HepG2 (cell line): ENCODE measurements at regions not wholly inside any gene's neighbourhood (a gene's known extent, or its start where the extent isn't known, plus 50 kb on each side); places are given as distances from the start of the nearest gene placed in this dataset.

Experiments
- ATAC-seq: fragments of 200-7000 bp; cut with Tn5 transposase; 3 replicates; pipeline ENCODE4 v1.9.1; 2020; ENCODE audit warnings: mild to moderate bottlenecking, moderate library complexity
- BruUV-seq: library from RNA; stranded (reverse); fragments of 400-500 nt; replicated peaks from 2 replicates; lab custom pipeline; 2021; lab: Mats Ljungman, UMichigan
- CTCF ChIA-PET: fragments of 300-600 bp; formaldehyde crosslinking; extraction: SDS; loops from one replicate; lab custom pipeline; 2021; ENCODE audit warnings: low total read pairs, inconsistent platforms, low intra/inter-chr PET ratio; lab: Yijun Ruan, JAX
- POLR2A ChIA-PET: fragments of 350-600 bp; sonication (Branson Sonifier 250); formaldehyde crosslinking; loops from one replicate; lab custom pipeline; 2020; ENCODE audit warnings: antibody characterized with exemption, inconsistent platforms; lab: Yijun Ruan, JAX
- DNase-seq: peaks from one replicate; pipeline ENCODE4 v3.0.0-alpha.2; 2015; ENCODE audit warnings: low spot score
- FAIRE-seq: peaks from 3 replicates; lab custom pipeline; 2011; peaks lifted over from hg19 to GRCh38; lab: Jason Lieb, UNC
- H2AFZ ChIP-seq: one replicate; pipeline ENCODE4 v1.6.1; 2011; ENCODE audit warnings: low read length, inconsistent platforms
- H3K27ac ChIP-seq: fragments of 300-600 bp; 3 replicates; pipeline ENCODE4 v1.8.0; 2011; ENCODE audit warnings: mixed run types, mild to moderate bottlenecking, mixed read lengths, low read length, inconsistent platforms; ENCODE audit not compliant: insufficient read depth; ENCODE audit errors: extremely low read length
- H3K27me3 ChIP-seq, 2 experiments: fragments of 200-600 bp in 1 of 2; 2 replicates in 1 of 2; 3 replicates in 1 of 2; pipeline versions ENCODE4 v1.6.0 to v1.8.0; 2011; ENCODE audit warnings: low read length in 2 of 2, mild to moderate bottlenecking in 2 of 2, moderate library complexity in 2 of 2, inconsistent platforms in 1 of 2; ENCODE audit not compliant: insufficient read depth in 2 of 2, control insufficient read depth in 1 of 2
- H3K36me3 ChIP-seq, 2 experiments: fragments of 200-600 bp in 1 of 2; replicated peaks in 1 of 2; 2 replicates in 1 of 2; 3 replicates in 1 of 2; pipeline versions ENCODE4 v1.5.1 to v1.8.0; 2011; ENCODE audit warnings: low read length in 2 of 2, inconsistent platforms in 1 of 2; ENCODE audit not compliant: insufficient read depth in 2 of 2, control insufficient read depth in 1 of 2
- H3K4me1 ChIP-seq: 2 replicates; pipeline ENCODE4 v1.5.1; 2012; ENCODE audit warnings: low read length, inconsistent platforms; ENCODE audit not compliant: insufficient read depth
- H3K4me2 ChIP-seq: 2 replicates; pipeline ENCODE4 v1.6.0; 2011; ENCODE audit warnings: low read depth, low read length, inconsistent platforms
- H3K4me3 ChIP-seq, 3 experiments: fragments of 200-600 bp in 1 of 3; sonication (generic), shearing (Covaris generic) in 1 of 3; replicated peaks in 1 of 3; 2 replicates each; pipeline ENCODE4 v1.5.1; 2011 to 2016; ENCODE audit warnings: low read length in 3 of 3, inconsistent platforms in 2 of 3, low read depth in 2 of 3, mild to moderate bottlenecking in 2 of 3, control low read depth in 1 of 3, mixed read lengths in 1 of 3; ENCODE audit not compliant: insufficient read depth in 1 of 3
- H3K79me2 ChIP-seq: one replicate; pipeline ENCODE4 v1.6.1; 2011; ENCODE audit warnings: low read length, inconsistent platforms; ENCODE audit not compliant: insufficient read depth
- H3K9ac ChIP-seq: 2 replicates; pipeline ENCODE4 v1.6.0; 2011; ENCODE audit warnings: mild to moderate bottlenecking, low read depth, low read length, inconsistent platforms; ENCODE audit not compliant: insufficient read depth
- H3K9me3 ChIP-seq: 2 replicates; pipeline ENCODE4 v1.5.1; 2012; ENCODE audit warnings: mild to moderate bottlenecking, low read length
- H4K20me1 ChIP-seq: 2 replicates; pipeline ENCODE4 v1.6.0; 2011; ENCODE audit warnings: inconsistent platforms, mild to moderate bottlenecking, low read length, moderate library complexity; ENCODE audit not compliant: insufficient read depth
- NBN ChIP-seq: fragments of 450-650 bp; conservative IDR thresholded peaks from 2 replicates; pipeline ENCODE4 v1.6.1; 2017
- RBM39 ChIP-seq: fragments of 200-400 bp; formaldehyde crosslinking; IDR thresholded peaks from one replicate; pipeline ENCODE4 v1.6.1; 2018; ENCODE audit warnings: antibody characterized with exemption, mild to moderate bottlenecking, low read depth, low read length; ENCODE audit not compliant: poor library complexity, severe bottlenecking
- ZNF343 ChIP-seq: sonication (generic); formaldehyde crosslinking; IDR thresholded peaks from 2 replicates; pipeline ENCODE4 v1.4.0; 2020; ENCODE audit warnings: mild to moderate bottlenecking, missing genetic modification reagents
- ZNF788 ChIP-seq: sonication (generic); formaldehyde crosslinking; IDR thresholded peaks from 2 replicates; pipeline ENCODE4 v1.5.0; 2020; ENCODE audit warnings: mild to moderate bottlenecking, missing genetic modification reagents, borderline replicate concordance
- WGBS: methylation state at CpG from one replicate; pipeline ENCODE4 v1.1.6; 2017; ENCODE audit warnings: low lambda C conversion rate; 5-methylcytosine and 5-hydroxymethylcytosine counted together
- in situ Hi-C: cut with HindIII; loops from 2 replicates; pipeline ENCODE4 v1.10.0; 2017; ENCODE audit warnings: low pct_unique_long_range_greater_than_20kb; ENCODE audit not compliant: extremely low pct_ligation_motif_present
- intact Hi-C: fragments of 100-400 bp; cut with micrococcal nuclease; formaldehyde crosslinking; loops from one replicate; pipeline ENCODE4 v1.10.0; 2022; ENCODE audit not compliant: unreplicated experiment
- TF ChIP-seq, protein P1 (sequence below): sonication (generic); formaldehyde crosslinking; IDR thresholded peaks from 2 replicates; pipeline ENCODE4 v1.5.1; 2020; ENCODE audit warnings: missing genetic modification reagents, mild to moderate bottlenecking, borderline replicate concordance

- H3K4me2 ChIP-seq, result no peak overlapping the region
- DNase-seq (no peak), ATAC-seq (no peak)
- WGBS, result 2% methylated on average over 4 of the region's 4 CpGs
- POLR2A ChIA-PET, result no interaction called here
- no peak for TF ChIP-seq NBN
- TF ChIP-seq, all 625 proteins: peak for 0
- BruUV-seq, result no TSS peak
- H3K27ac ChIP-seq, result no peak overlapping the region
- no peak overlapping the region for H2AFZ ChIP-seq
- no peaks in the 10 kb centered on the region for H3K79me2 ChIP-seq
- no peaks in the 10 kb centered on the region for H3K9me3 ChIP-seq
- no peak overlapping the region for H3K9ac ChIP-seq
- H3K4me3 ChIP-seq, result no peak overlapping the region
- H3K36me3 ChIP-seq, result no peaks in the 10 kb centered on the region
- H4K20me1 ChIP-seq, result no peaks in the 10 kb centered on the region
- FAIRE-seq, result no peak
- no peaks in the 10 kb centered on the region for H3K27me3 ChIP-seq
- CTCF ChIA-PET, result no interaction called here
- intact Hi-C loops, result no loop called here
- no peaks in the 10 kb centered on the region for H3K4me1 ChIP-seq
- in situ Hi-C loops, result no loop called here
These were observed 234.5 kb downstream of the LMO4 start for GRCh38 chr1:87563211-87563610.

DNA sequence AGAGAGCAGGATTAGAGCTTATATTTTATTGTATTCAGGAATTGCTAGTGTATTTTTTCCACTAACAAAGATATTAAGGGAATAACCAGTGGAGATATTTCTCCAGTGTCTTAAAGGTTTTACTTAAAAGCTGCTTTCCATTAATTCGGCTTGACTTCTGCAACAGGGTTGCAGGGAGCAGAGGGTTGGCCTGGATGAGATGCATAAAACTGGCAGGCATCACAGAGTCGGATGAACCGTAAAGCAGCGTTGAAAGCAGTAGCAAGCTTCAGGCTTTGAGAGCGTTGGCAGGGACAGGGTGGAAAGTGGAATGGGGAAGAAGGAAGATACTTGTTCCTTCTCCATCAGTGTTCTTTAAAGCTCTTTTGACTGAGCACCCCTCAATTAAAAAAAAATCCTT is 237.2 kb downstream of the LMO4 start:
- in situ Hi-C loops (no loop called here), intact Hi-C loops (no loop called here)
- no peak overlapping the region for H3K9ac ChIP-seq
- H3K4me2 ChIP-seq, result no peak overlapping the region
- ChIA-PET POLR2A (no interaction called here), CTCF (no interaction called here)
- 66% methylated on average over 5 of the region's 5 CpGs for WGBS
- TF ChIP-seq ZNF788, result no peak
- TF ChIP-seq, protein P1, sequence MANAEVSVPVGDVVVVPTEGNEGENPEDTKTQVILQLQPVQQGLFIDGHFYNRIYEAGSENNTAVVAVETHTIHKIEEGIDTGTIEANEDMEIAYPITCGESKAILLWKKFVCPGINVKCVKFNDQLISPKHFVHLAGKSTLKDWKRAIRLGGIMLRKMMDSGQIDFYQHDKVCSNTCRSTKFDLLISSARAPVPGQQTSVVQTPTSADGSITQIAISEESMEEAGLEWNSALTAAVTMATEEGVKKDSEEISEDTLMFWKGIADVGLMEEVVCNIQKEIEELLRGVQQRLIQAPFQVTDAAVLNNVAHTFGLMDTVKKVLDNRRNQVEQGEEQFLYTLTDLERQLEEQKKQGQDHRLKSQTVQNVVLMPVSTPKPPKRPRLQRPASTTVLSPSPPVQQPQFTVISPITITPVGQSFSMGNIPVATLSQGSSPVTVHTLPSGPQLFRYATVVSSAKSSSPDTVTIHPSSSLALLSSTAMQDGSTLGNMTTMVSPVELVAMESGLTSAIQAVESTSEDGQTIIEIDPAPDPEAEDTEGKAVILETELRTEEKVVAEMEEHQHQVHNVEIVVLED (CRISPR knock-in tag), result no peak
- no peak for TF ChIP-seq ZNF343 (CRISPR knock-in tag)
- no peak for TF ChIP-seq RBM39
- no peaks in the 10 kb centered on the region for H3K9me3 ChIP-seq
- no peaks in the 10 kb centered on the region for H3K27me3 ChIP-seq
- H3K36me3 ChIP-seq, result no peaks in the 10 kb centered on the region
- DNase-seq (no peak), ATAC-seq (no peak), FAIRE-seq (no peak)
- H3K27ac ChIP-seq, result no peak overlapping the region
- no peak overlapping the region for H3K4me3 ChIP-seq
- BruUV-seq, result no TSS peak
- H3K4me1 ChIP-seq, result no peaks in the 10 kb centered on the region
- H3K79me2 ChIP-seq, result no peaks in the 10 kb centered on the region
- H2AFZ ChIP-seq, result no peak overlapping the region
- H4K20me1 ChIP-seq, result no peaks in the 10 kb centered on the region
